GM21381 (cell line): ENCODE measurements at regions not wholly inside any gene's neighbourhood (a gene's known extent, or its start where the extent isn't known, plus 50 kb on each side); places are given as distances from the start of the nearest gene placed in this dataset.

Experiments
- ATAC-seq: cut with Tn5 transposase; IDR thresholded peaks from one replicate; pipeline ENCODE4 v1.9.1; 2021; ENCODE audit warnings: mild to moderate bottlenecking, moderate library complexity; ENCODE audit not compliant: unreplicated experiment

DNA sequence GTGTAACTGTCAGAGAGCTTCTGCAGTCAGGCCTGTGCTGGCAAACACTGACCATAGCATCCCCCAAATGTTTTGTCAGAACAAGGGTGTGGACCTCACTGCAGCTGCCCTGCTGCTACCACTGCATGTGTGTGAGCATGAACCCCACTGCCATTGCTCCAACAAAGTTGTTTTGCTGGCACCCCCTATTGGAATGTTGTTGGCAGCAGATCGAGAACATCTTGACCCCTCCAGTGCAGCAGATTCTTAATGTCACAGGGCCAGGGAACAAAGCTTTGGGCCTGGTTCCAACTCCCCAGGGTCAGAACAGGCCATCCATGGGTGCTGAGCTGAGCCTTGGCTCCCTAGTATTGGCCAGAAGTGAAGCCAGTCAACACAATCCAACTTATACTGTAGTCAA lies 1537.4 kb downstream of the NCAM2 start:
- no peak for ATAC-seq

DNA sequence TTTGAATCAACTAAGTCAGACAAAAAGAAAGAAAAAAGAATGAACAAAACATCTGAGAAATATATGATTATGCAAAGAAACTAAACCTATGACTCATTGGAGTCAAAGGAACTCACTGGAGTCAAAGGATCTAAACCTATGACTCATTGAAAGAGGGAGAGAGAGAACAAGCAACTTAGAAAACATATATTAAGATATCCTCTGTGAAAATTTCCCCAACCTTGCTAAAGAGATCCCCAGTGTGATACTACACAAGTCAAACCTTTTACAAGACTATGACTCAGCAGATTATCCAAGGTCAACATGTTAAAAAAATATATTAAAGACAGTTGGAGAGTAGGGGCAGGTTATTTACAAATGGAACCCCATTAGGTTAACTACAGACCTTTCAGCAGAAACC lies 1538.3 kb downstream of the NCAM2 start:
- ATAC-seq, result no peak

DNA sequence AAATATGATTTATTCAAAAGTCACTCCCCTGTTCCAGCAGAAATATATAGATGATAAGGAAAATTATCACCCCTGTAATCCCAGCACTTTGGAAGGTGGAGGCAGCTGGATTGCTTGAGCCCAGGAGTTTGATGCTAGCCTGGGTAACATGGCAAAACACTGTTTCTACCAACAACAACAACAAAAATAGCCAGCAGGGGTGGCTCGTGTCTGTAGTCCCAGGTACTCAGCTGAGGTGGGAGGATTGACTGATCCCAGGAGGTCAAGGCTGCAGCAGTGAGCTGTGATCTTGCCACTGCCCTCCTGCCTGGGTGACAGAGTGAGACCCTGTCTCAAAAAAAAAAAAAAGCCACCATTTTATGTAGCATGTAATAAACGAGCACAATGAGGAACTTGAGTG lies 1546.5 kb downstream of the NCAM2 start:
- ATAC-seq, result no peak

DNA sequence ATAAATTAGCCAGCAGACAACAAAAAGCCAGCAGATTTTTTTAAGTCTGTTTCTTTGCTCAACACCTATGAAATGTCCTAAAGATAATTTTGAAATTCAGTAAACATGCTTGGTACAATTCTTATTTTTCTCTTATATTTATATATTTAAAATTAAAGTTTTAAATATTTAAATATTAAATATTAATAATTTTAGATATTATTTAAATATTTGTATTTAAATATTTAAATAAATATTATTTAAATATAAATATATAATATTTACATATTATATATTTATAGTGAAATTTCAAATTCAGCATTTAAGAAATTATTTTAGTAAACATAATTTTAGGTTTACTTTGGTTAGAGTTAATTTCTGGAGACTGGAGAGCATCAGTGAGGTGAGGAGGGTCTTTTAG lies 1554.2 kb downstream of the NCAM2 start:
- no peak for ATAC-seq

DNA sequence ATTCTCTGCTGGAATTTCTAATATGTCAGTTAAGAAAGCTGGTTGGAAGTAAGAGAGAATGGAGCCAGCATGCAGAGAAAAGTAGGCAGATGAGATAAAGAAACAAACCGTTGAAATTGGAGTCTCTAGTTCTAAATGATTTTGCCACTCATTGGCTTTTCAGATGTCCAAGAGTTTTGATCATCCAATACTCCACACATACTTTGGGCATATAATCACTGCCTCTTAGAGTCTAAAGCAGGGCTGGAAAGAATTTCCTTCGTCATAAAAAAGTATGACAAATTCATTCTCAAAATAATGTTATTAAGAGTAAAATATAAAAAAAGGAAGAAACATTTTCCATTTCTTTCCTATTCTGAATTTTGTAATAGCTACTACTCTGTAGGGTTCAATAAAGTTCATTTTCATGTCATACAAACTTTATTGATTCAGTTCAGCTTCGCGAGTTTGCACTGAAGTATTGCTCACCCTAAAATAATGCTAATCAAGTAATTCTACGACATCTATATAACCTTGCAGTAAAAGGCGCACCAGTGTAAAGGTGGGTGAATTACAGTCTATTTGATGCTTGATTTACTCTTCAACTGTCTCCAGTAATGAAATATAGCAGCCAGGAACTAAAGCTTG lies 1556.6 kb downstream of the NCAM2 start:
- ATAC-seq, result no peak

DNA sequence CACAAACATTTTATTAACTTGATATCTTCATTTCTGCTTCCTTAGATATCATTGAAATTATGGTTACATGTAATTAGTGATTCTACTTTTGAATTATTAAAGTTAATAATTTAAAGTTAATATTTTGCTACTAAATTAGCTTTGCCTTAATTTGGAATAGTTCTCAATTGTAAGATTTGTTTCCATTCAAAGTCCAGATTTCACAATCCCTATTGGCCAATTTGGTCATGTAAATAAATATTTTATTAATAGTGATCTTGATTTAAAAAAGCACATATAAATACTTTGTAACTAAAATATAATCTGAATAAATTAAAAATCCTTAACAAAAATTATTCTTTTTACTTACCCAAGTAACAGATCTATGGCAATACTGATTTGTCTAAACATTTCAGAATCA lies 1558.6 kb downstream of the NCAM2 start:
- ATAC-seq, result no peak

DNA sequence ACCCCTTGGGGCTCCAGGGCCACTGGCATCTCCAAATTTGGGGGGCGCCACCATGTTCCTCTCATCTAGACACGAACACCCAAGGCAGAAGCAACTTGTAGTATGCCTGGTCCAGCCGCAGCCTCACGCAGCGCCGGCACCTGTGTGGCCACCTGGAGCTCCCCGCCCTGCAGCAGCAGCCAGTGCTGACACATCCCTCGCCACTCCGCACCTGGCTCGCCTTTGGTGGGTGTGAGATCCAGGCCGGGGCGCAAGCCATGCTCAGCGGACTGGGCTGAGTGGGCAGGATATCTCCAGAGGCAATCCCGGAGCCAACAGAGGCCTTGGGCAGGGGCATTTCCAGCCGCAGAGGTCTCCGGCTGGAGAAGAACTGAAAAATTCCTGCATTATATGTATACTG lies 1563.7 kb downstream of the NCAM2 start:
- ATAC-seq, result no peak

DNA sequence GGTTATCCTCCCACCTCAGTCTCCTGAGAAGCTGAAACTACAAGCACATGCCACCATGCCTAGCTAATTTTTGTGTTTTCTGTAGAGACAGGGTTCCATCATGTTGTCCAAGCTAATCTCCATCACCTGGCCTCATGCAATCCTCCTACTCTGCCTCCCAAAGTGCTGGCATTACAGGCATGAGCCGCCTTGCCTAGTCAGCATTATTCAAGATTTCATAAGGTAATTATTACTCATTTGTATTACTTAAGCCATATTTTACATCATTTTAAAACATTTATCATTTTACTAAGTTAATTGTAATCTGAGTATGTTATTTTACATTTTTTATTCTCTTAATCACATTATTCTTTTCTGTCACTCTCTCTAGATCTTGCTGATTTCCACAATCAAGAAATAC lies 1575.6 kb downstream of the NCAM2 start:
- ATAC-seq, result no peak

DNA sequence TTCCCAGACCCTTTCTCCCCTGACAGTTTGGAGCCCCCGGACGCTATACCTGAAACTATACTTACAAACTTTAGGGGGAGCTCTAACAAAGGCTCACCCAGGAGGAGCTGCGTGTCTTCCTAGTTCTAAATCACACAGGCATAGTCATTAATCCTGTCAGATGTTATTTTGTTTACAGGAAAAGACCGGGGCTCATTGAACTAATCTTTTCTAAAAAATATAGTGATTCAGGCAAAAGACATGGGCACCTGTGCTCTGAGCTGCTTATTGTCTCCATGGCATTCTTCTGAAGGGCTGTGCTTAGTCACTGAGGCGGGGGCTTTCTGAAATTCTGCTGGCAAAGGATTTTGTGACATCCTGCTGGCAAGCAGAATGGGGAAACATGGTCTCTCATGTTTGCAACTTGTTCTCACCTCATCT lies 1577.0 kb downstream of the NCAM2 start:
- ATAC-seq, result no peak

DNA sequence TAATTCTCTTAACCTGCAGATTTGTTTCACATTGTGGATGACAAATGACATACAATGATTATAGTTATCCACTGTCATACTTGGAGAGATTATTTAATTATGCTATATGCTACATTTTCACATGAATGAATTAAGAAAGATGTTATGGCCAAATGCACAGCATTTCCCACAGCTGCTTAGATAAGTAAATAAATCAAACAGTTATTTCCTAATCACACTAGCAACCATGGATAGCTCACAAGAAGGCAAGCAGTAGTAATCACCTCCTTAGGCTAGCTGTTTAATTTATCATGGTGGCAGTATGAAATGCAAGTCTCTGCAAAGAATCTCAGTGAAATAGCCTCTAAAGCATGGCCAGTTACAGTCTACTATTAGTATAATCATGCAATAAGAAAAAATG lies 1581.5 kb downstream of the NCAM2 start:
- ATAC-seq, result no peak

DNA sequence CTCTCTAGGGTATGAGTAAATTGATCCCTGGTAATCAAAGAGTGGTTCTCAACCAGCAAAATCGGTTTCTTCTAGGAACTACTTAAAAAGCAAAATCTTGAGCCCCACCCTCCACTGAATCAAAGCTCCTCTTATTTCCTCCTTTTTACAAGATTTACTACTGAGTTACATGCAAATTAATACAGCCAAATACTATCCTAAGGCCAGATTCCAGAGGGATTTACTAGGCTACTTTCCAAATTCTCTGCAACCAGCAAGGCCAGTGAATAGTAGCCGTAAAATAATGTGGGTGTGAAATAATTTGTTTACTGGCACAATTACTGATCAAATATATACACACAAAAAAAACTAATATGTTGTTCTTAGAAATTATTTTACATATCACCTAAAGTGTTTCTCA lies 1583.8 kb downstream of the NCAM2 start:
- ATAC-seq, result no peak

DNA sequence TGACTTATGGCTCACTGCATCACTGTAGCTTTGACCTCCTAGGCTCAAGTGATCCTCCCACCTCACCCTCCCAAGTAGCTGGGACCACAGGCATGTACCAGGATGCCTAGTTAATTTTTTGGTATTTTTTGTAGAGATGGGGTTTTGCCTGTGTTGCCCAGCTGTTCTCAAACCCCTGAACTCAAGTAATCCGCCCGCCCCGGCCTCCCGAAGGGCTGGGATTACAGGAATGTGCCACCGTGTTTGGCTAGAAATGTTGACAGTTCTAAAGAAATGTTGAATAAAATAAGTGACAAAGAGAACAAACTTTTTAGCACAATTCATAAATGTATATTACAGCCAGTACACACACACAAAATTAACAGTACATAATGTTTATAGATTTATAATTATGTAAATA lies 1586.1 kb downstream of the NCAM2 start:
- ATAC-seq, result no peak

DNA sequence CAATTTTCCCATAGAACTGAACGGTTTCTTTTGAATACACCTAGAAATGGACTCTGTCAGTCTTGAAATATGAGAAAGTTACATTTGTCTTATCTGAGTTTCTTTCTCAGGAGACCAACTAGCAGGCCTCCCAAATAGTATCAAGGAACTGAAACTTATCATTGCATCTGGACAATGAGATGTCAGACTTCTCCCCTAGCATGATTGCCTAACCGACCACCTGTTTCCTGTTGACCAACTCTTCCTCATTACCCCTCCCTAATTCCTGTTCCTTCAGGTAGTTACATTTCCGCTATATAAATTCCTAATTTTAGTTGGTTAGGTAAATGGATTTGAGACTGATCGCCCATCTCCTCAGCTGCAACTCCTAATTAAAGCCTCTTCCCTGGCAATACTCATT lies 1587.3 kb downstream of the NCAM2 start:
- ATAC-seq, result no peak

DNA sequence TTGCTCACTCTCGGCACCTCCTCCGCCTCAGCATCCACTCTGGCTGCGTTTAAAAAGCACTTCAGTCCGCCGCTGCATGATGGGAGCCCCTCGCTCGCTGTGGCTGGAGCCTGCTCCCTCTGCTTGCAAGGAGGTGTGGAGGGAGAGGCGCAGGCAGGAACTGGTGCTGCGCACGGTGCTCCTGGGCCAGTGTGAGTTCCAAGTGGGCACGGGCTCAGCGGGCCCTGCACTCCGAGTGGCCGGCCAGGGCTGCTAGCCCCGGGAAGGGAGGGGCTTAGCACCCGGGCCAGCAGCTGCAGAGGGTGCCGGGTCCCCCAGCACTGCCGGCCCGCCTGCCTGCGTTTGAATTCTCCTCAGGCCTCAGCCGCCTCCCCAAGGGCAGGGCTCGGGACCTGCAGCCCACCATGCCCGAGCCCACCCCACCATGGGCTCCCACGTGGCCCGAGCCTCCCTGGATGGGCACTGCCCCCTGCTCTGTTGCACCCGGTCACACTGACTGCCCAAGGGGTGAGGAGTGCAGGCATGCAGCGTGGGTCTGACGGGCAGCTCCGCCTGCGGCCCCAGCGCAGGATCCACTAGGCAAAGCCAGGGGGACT lies 1599.5 kb downstream of the NCAM2 start:
- ATAC-seq, result no peak

DNA sequence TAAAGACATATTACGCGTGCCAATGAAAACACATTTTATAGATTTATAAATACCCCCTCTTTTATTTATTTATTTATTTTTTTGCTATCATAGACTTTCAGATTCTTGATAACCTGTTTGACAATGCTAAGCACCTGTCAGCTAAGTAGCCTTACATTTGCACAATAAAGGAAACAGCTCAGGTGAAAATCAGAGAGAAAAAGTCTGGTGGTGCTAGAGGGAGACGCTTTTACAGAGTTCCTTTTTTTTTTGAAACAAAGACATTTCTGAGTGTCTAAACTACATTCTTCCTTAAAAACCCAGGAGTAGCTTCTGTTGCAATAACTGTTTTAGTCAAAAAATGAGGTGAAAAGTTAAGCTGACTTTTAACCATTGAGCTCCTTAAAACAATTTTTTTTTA lies 1611.6 kb downstream of the NCAM2 start:
- no peak for ATAC-seq

DNA sequence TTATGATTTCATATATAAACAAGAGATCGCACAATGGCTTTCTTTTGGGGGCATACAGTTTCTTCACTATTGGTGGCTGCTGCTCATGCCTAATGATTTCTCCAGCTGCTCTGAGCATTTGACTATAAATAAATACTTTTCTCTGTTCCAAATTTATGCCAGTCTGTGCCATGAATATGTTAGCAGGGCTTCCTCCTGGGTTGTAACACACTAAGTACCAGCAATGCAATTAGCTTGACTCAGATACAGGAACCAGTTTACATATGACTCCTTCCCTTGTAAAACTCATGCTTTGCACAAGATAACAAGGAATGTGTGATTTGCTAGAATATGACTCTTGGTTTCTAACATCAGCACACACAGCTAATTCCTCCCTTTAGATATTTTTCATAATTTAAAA lies 1629.7 kb downstream of the NCAM2 start:
- no peak for ATAC-seq

DNA sequence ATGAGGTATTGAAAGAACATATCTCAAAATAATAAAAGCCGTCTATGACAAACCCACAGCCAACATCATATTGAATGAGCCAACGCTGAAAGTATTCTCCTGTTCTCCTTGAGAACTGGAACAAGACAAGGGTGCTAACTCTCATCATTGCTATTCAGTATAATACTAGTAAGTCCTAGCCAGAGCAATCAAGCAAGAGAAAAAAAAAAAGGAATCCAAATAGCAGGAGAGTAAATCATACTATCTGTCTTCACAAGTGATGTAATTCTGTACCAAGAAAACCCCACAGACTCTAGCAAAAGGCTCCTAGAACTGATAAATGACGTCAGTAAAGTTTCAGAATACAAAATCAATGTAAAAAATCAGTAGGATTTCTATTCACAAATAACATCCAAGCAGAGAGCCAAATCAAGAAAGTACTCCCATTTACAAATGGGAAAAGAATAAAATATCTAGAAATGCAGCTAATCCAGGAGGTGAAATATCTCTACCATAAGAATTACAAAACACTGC lies 1632.8 kb downstream of the NCAM2 start:
- ATAC-seq, result no peak

DNA sequence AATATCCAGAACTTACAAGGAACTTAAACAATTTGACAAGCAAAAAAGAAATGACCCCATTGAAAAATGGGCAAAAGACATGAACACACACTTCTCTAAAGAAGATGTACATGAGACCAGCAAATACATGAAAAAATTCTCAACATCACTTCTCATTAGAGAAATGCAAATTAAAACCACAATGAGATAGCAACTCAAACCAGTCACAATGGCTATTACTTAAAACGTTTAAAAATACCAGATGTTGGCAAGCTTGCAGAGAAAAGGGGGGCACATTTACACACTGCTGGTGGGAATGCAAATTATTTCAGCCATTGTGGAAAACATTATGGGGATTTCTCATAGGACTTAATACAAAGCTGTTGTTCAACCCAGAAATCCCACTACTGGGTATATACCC lies 1634.0 kb downstream of the NCAM2 start:
- ATAC-seq, result no peak

DNA sequence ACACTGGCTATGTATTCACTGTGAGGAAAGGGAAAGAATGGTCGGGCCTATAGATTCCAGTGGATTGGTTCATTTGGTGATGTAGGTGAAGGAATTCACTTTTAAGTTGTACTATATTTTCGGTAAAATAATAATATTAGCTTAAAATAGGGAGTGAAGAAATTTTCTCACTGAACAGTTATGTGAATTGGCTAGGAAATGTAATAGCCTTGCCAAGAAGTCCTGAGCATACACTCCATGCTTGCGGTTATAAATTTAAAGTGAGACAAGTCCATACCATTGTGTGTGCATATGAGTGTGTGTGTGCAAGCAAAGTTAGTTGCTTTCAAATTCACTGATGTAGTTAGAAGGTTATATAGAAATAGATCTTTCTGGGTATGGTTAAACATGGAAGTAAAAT lies 1651.0 kb downstream of the NCAM2 start:
- no peak for ATAC-seq

DNA sequence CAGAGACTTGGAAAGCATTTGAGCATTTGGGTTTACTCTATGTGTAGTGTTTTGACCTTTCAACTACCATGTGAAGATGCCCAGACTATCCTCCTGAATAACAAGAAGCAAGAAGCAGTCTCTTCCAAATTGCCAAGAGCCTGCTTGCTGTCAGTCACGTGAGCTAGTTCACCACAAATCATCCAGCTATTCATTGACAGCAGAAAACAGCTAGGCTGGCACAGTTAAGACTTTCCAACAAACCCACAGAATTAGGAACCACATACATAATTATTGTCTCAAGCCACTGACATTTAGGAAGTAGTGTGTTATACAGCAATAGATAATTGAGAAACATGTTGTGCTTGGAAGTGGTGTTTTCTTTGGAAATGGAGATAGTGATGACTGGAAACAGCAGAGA lies 1652.0 kb downstream of the NCAM2 start:
- no peak for ATAC-seq

DNA sequence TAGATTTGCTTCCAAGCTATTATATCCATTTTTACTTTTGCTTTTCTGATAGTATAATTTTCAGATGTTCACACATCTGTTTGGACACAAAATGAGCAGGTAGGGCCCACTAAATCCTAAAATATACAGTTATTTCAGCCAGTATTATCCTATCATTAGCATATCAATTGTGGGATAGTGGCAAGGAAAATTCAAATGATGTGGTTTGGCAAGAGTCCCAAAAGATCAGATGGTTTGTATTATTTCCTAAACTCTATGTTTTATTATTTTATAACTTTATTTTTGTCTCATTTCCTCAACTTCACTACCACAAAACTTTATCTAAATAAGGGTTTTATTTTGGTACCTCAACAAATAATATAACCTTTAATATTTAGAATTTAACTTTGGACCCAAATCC lies 1659.6 kb downstream of the NCAM2 start:
- no peak for ATAC-seq

DNA sequence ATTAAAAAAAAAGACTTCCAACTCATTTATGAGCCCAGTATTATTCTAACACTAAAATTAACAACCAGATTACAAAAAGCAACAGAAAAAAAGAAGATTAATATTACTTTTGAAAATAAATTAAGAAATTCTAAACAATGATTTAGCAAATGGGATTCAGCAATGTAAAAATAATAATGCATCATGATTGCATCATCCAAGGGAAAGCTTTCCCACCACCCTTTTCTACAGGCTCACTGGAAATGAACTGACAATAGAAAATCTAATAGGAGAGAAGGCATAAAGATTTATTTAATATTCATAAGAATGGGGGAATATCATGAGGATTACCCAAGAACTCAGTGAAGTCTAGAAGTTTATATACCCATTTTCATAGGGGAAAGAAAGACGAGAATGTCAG lies 1671.9 kb downstream of the NCAM2 start:
- no peak for ATAC-seq

DNA sequence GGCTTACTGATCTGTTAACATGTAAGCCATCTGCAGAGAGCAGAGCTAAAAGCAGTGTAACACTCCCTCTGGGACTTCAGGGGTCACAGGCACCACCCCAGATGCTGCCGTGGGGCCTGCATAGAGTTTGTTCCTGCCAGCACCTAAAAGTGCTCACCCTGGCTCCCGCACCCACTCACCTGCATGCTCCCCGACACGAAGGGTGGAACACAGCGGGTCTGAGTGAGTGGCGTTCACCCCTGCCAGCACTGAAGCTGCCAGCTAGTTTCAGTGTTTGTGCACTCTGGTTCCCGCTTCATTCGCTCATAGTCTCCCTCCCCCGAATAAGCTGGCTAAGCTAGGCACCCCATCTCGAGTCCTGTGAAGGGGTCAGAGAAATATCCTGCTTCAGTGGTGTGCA lies 1681.0 kb downstream of the NCAM2 start:
- ATAC-seq, result no peak
